Stimulated activated naive CD8-positive, alpha-beta T cell treated with anti-CD3 and anti-CD28 coated beads, Interleukin-15, amount 100 ng/mL, for 72 hours (primary cell): ENCODE measurements at regions not wholly inside any gene's neighbourhood (a gene's known extent, or its start where the extent isn't known, plus 50 kb on each side); places are given as distances from the start of the nearest gene placed in this dataset.

ENCODE experiments used
- ATAC-seq: fragments of 150-1000 bp; cut with Tn5 transposase; 2 replicates; pipeline ENCODE4 v1.10.0; 2021; ENCODE audit warnings: mild to moderate bottlenecking, moderate library complexity
- DNase-seq, 2 donors: peaks; one replicate each; pipeline ENCODE4 v3.0.0; 2021 to 2022
- H3K27ac Mint-ChIP-seq, 2 donors: one replicate each; pipeline ENCODE4 v1.8.0; 2022; ENCODE audit warnings: mild to moderate bottlenecking in 2 of 2, mixed read lengths in 2 of 2, moderate library complexity in 2 of 2
- H3K27me3 Mint-ChIP-seq: one replicate; pipeline ENCODE4 v1.8.0; 2022; ENCODE audit warnings: mixed read lengths
- H3K4me1 Mint-ChIP-seq: one replicate; pipeline ENCODE4 v1.8.0; 2022; ENCODE audit warnings: mild to moderate bottlenecking, mixed read lengths
- H3K4me3 Mint-ChIP-seq, 2 donors: one replicate each; pipeline ENCODE4 v1.8.0; 2022; ENCODE audit warnings: mild to moderate bottlenecking in 2 of 2, mixed read lengths in 2 of 2, moderate library complexity in 1 of 2
- H3K9me3 Mint-ChIP-seq, 2 donors: one replicate each; pipeline ENCODE4 v1.8.0; 2022; ENCODE audit warnings: mixed read lengths in 2 of 2

DNA sequence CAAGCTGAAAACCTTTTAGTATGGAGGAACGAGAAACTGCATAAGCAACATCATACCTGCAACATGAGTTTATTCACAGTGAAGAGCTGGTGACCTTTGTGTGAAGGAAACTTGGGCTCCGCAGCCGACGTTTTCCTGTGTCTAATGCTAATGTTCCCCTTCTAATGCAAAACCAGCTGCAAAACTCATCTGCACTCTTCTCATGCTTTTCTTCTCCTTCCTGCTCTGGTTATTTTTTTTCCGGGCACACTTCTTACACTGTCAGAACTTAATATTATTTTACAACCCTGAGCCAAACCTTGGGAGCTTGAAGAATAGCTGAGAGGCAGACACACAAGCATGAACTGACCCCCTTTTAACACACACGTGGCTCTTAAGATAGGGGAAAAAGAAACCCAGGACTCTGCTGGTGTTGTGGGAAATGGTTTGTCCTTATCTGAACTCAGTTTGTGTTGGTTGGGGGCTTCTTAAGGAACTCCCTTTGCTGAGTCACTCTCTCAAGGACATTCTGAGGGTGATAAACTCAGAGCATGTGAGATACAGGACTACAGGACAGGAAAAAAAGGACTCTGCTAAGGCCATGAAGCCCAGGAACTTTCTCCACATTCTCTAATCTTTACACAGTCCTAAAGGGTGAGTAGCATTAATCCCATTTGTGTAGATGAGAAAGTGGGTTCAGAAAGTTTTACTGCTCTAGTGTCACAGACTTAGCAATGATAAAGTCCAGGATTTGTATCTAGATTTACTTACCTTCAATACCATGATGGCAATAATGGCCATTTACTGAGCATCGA lies 439.3 kb upstream of the TRIB2 start:
- Mint-ChIP-seq H3K27me3 (peaks cover 18% of the 10 kb centered on the region), H3K4me1 (peaks cover 15% of the 10 kb centered on the region), H3K9me3 (peaks cover 0 to 4% of the 10 kb centered on the region in 2 donors), H3K4me3 (no peak overlapping the region), H3K27ac (peak overlapping the region in 1 of 2 donors; percentile 9)
- no peak for DNase-seq
- no peak for ATAC-seq

DNA sequence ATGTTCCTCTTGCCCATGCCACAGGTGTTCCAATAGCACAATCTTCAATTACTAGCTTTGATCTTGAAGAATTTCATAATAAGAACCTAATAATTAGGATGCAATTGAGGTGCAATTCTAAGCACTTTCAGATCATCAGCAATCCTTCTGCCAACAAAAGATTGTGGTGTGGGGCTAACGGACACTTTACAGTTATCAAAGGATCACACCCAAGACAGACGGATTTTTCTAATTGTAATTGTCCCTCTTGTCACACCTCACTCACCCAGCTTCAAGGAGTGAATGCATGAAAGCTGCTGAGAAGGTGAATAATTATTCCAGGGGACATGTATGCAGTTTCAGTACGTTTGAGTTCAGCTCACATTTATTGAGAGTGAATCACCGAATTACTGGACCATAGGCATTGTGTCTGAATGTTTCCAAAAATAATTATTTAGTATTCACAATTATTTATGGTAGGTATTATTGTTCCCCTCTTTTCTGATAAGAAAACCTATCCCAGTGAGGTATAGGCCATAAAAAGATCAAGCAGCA lies 438.5 kb upstream of the TRIB2 start:
- ATAC-seq = no peak
- Mint-ChIP-seq H3K4me3 (no peak overlapping the region), H3K27ac (no peak overlapping the region), H3K27me3 (peaks cover 18% of the 10 kb centered on the region), H3K4me1 (peaks cover 15% of the 10 kb centered on the region), H3K9me3 (peaks cover 0 to 4% of the 10 kb centered on the region in 2 donors)
- no peak for DNase-seq

DNA sequence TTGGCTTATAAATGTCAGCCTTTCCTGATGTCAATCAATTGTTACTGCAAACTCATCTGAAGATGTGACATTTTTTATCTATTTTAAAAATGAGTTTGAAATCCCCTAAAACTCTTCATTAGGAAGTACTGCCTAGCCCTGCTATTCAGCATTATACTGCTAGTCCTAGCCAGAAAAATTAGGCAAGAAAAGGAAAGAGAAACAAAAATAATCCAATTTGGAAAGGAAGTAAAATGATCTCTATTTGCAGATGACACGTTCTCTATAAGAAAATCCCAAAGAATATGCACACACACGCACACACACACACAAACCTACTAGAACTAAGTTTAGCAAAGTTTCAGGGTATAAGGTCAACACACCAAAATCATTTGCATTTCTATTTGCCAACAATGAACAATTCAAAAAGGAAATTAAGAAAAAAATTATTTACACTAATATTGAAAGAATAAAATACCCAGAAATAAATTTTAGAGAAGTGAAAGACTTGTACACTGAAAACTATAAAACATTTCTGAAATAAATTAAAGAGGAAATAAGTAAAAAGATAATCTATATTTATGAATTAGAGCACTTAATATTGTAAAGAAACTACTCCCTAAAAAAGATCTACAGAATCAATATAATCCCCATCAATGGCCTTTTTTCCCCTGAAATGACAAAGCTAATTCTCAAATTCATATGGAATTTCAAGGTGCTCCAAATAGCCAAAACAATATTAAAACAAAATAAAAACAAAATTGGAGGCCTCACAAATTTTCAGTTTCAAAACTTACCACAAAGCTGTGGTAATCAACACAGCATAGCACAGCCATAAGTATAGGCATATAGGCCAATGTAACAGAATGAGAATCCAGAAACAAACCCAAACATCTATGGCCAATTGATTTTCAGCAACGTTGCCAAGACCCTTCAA lies 433.7 kb upstream of the TRIB2 start:
- no peak overlapping the region for H3K27ac Mint-ChIP-seq
- no peak for DNase-seq
- no peak for ATAC-seq
- H3K4me3 Mint-ChIP-seq = no peak overlapping the region
- peaks cover 0 to 4% of the 10 kb centered on the region in 2 donors for H3K9me3 Mint-ChIP-seq
- H3K4me1 Mint-ChIP-seq = peaks cover 20% of the 10 kb centered on the region
- peaks cover 8% of the 10 kb centered on the region for H3K27me3 Mint-ChIP-seq

DNA sequence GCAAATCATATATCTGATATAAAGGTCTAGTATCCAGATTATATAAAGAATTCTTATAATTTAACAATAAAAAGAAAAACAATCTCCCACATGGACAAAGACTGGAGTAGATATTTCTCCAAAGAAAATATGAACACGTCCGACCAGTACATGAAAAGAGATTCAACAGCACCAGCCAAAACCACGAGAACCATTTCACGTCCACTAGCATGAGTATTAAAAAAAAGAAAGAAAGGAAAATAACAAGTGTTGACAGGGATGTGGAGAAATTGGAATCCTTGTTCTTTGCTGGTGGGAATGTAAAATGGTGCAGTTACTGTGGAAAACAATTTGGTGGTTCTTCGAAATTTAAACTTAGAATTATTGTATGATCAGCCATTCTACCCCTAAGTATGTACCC lies 432.7 kb upstream of the TRIB2 start:
- DNase-seq (no peak), ATAC-seq (no peak)
- Mint-ChIP-seq H3K27ac (no peak overlapping the region), H3K27me3 (peaks cover 8% of the 10 kb centered on the region), H3K4me1 (peaks cover 24% of the 10 kb centered on the region), H3K4me3 (no peak overlapping the region), H3K9me3 (peaks cover 0 to 4% of the 10 kb centered on the region in 2 donors)

DNA sequence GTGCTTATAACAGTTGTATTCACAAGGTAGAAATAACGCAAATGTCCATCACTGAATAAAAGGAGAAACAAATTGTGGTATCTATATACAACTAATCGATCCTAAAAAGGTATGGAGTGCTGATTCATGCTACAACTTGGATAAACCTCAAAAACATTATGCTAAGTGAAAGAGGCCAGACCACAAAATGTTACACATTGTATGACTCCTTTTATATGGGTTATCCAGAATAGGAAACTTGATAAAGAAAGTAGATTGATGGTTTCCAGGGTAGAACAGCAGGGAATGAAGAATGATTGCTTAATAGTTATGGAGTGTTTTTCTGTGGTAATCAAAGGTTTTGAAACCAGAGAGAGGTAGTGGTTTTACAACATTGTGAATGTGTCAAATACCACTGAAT lies 432.2 kb upstream of the TRIB2 start:
- H3K4me1 Mint-ChIP-seq = peaks cover 24% of the 10 kb centered on the region
- peaks cover 8% of the 10 kb centered on the region for H3K27me3 Mint-ChIP-seq
- H3K9me3 Mint-ChIP-seq = peaks cover 0 to 4% of the 10 kb centered on the region in 2 donors
- DNase-seq = no peak
- no peak overlapping the region for H3K4me3 Mint-ChIP-seq
- ATAC-seq = peak; percentile 87
- peak overlapping the region in 1 of 2 donors; percentile 24 for H3K27ac Mint-ChIP-seq

DNA sequence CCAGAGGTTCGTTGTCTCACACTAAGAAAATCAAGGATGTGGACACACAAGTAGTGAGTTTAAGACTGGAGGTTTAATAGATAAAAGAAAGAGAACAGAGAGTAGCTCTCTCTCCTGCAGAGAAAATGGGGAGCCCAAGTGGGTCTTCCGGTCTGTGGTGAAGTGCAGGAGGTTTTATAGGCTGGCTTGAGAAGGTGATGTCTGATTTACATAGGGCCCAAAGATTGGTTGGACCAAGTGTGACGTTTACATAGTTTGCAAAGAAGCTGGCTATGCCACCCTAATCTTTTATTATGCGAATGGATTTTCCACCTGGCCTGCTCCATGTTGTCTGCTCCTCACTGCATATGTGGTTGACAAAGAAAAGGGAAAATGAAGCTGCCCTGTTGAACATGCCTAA lies 430.4 kb upstream of the TRIB2 start:
- Mint-ChIP-seq H3K4me1 (peaks cover 24% of the 10 kb centered on the region), H3K27me3 (no peaks in the 10 kb centered on the region), H3K9me3 (peaks cover 0 to 5% of the 10 kb centered on the region in 2 donors), H3K27ac (no peak overlapping the region), H3K4me3 (no peak overlapping the region)
- DNase-seq (no peak), ATAC-seq (no peak)

DNA sequence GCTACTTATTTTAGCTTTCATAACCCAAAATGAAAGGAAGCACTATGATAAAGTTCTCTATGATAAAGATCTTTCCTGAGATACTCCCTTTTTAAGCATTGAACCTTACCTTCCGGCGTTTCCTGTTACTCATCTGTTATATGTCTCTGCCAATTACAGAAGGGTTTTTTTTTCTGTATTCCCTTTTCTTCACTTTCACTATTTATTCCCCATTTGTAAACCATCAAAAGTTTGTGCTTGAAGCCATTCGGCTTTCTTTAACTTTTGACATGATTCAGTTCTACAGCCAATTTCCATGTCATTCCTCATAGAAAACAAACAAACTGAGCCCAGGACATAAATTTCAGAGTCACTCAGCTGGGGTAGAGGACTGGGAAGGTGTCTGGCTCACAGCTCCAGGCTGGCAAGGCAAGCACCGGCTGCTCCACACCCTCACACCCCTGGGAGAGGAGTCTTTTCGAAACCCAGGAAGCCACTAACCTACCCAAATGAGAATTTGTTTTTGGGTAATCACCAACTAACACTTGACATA lies 429.4 kb upstream of the TRIB2 start:
- DNase-seq (no peak), ATAC-seq (no peak)
- peaks cover 0 to 7% of the 10 kb centered on the region in 2 donors for H3K9me3 Mint-ChIP-seq
- peaks cover 29% of the 10 kb centered on the region for H3K4me1 Mint-ChIP-seq
- no peaks in the 10 kb centered on the region for H3K27me3 Mint-ChIP-seq
- no peak overlapping the region for H3K27ac Mint-ChIP-seq
- no peak overlapping the region for H3K4me3 Mint-ChIP-seq

DNA sequence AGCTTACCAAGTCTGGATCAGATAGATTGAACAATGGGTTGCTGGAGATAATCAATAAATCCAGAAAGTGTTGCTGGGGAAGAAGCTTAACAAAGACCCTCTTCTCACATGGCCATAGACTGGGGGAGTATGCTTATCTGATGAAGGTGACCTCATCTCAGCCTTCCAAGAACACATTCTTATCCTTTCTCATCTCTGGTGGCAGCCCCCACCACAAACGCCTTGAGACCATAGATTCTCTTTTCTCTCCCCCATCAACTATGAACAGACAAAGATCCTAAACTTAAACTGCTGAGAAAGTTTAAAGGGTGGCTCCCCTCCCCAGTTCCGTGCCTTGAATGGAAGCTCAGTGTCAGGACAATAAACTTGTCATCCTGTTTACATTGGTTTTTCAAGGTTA lies 428.7 kb upstream of the TRIB2 start:
- ATAC-seq (no peak), DNase-seq (no peak)
- Mint-ChIP-seq H3K9me3 (peaks cover 0 to 7% of the 10 kb centered on the region in 2 donors), H3K4me3 (no peak overlapping the region), H3K27ac (no peak overlapping the region), H3K27me3 (no peaks in the 10 kb centered on the region), H3K4me1 (peaks cover 29% of the 10 kb centered on the region)

DNA sequence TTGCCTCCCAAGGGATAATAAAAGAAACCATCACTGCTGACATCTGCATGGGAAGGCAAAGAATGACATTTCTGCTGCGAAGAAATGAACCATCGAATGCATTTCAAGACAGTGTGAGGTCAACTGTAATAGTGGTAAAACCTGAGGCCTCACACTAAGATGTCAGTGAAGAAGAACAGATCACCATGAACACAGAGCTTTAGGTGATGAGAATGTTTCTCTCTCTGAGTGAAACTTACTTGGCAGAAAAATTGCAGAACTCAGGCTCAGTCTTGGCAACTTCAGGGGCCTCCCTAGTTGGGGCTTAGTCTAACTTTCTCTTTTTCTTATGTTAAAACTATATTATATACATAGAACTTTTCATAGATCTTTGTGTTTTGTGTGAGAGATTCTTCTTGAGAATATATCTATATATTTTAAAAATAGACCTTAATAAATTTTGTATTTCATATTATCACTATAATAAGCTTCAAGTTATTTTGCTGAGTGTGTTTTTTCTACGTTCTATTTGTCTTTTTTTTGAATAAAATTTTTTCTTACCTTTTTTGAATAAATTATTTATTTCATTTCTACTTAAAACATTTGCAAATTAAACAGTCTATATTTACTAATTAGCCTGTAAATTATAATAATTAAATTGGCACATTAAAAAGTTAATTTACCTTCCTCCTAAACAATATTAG lies 427.5 kb upstream of the TRIB2 start:
- Mint-ChIP-seq H3K9me3 (peaks cover 0 to 7% of the 10 kb centered on the region in 2 donors), H3K4me3 (no peak overlapping the region), H3K27ac (no peak overlapping the region), H3K4me1 (peaks cover 34% of the 10 kb centered on the region), H3K27me3 (no peaks in the 10 kb centered on the region)
- DNase-seq (no peak), ATAC-seq (no peak)

DNA sequence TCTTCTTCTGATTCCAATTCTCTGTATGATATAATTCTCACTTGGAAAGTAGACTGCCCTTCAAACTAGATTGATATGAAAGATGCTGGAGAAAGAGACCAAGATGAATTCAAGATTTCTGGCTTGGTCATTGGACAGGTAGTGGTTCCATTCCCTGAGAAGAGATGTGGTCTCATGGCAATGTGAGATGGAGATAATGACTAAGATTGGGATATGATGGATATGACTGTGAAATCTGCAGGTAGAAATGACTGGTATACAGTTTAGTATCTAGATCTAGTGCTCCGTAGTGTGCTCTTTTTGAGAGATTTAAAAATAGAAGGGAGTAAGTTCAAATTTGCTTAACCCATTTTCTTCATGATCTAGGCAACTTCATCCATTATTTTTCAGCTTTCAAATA lies 425.4 kb upstream of the TRIB2 start:
- ATAC-seq (peak; percentile 43), DNase-seq (no peak)
- H3K4me3 Mint-ChIP-seq = no peak overlapping the region
- H3K9me3 Mint-ChIP-seq = peaks cover 0 to 7% of the 10 kb centered on the region in 2 donors
- H3K27ac Mint-ChIP-seq = no peak overlapping the region
- peaks cover 6% of the 10 kb centered on the region for H3K27me3 Mint-ChIP-seq
- H3K4me1 Mint-ChIP-seq = peaks cover 46% of the 10 kb centered on the region

DNA sequence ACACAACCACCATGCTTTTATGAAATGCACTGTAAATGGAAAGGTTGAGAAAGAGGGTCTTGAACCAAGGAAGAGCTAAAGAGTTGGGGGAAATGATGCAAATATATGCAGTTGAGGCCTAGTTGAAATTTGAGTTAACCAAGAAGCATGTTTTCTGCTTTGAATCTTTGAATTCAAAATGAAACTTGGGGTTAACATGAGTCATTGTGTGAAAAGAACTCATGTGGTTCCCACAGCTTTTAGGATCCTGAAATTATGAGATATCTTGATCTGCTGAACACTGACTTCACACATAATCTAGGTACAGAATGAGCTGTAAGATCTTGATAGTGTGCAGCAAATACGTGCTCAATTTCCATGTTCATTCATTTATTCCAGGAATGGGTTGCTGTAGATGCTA lies 422.9 kb upstream of the TRIB2 start:
- DNase-seq (peak in 1 of 2 donors; percentile 16), ATAC-seq (peak; percentile 99)
- peak overlapping the region; percentile 53 to 82 for H3K27ac Mint-ChIP-seq
- H3K9me3 Mint-ChIP-seq = peaks cover 5 to 14% of the 10 kb centered on the region in 2 donors
- H3K4me1 Mint-ChIP-seq = peaks cover 47% of the 10 kb centered on the region
- H3K4me3 Mint-ChIP-seq = peak overlapping the region in 1 of 2 donors; percentile 27
- peaks cover 15% of the 10 kb centered on the region for H3K27me3 Mint-ChIP-seq

DNA sequence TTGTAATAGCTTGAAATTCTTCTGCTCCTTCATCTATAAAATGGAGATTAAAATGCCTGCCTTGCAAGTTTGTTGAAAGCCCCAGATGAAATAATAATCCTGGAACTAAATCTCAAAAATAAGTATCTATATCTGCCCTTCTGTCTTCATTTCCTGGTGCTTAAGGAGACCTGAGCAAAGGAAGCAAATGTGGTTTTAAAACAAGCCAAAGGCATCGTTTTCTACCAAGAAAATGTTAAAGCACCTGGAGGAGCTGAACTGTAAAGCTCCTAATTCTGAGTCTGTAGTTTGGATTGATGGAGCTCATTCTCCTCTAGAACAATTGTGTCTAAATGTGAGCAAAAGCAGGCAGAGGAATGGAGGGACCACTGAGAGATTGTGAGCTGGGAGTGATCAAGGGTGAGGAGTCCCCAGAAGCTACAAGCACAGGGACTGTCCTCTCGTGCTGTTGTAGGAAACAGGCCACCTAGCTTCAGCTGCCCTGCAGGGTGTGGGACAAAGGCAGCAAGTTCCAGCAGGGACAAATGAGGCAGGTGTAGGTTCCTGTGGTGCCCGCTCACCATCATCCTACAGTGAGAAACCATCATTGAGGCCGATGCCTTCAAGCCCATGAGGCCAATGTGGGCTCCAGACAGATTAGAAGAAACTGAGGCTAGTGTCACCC lies 420.7 kb upstream of the TRIB2 start:
- H3K4me3 Mint-ChIP-seq = no peak overlapping the region
- H3K9me3 Mint-ChIP-seq = peaks cover 5 to 13% of the 10 kb centered on the region in 2 donors
- no peak for ATAC-seq

DNA sequence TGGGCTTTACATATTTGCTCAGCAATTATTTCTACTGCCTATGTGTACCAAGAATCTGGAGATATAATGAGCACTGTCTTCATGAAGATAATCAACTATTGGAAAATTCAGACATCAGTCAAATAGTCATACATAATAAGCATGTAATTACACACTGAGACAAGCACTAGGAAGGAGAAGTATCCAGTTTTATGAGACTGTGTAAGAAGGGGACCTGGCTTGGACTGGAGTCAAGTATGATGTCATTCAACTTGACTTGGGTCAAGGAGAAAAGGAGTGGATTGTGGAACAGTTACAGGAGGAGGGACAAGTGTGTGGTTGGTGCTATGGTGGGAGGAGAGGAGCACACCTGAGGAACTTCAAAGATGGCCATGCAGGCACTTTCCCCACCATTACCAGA lies 419.8 kb upstream of the TRIB2 start:
- peaks cover 15% of the 10 kb centered on the region for H3K27me3 Mint-ChIP-seq
- no peak for DNase-seq
- H3K4me3 Mint-ChIP-seq = no peak overlapping the region
- H3K4me1 Mint-ChIP-seq = peaks cover 48% of the 10 kb centered on the region
- no peak for ATAC-seq
- H3K27ac Mint-ChIP-seq = no peak overlapping the region
- peaks cover 5 to 7% of the 10 kb centered on the region in 2 donors for H3K9me3 Mint-ChIP-seq

More for the DNA sequence above, 420.7 kb upstream of the TRIB2 start:
- Mint-ChIP-seq H3K27me3 (peaks cover 15% of the 10 kb centered on the region), H3K27ac (peak overlapping the region in 1 of 2 donors; percentile 49), H3K4me1 (peaks cover 48% of the 10 kb centered on the region)
- DNase-seq = no peak

DNA sequence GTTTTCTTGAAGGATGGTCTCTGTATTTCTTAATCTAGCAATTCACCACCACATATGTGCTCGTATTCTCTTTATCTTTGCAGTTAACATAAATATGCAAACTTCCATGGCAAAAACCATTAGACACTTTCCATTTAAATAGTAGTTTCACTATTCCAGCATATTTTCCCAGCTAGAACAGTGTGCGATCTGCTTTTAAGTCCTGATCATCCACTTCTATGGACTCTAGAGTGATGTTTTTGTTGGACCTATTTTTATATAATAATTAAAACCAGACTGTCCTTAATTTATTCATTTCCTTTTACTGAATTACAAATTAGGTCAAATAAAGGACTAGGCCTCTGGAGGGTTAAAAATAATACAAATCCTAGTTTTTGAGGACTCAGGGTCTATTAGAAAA lies 418.4 kb upstream of the TRIB2 start:
- H3K4me3 Mint-ChIP-seq = no peak overlapping the region
- H3K27me3 Mint-ChIP-seq = peaks cover 15% of the 10 kb centered on the region
- DNase-seq = no peak
- H3K4me1 Mint-ChIP-seq = peaks cover 62% of the 10 kb centered on the region
- no peak overlapping the region for H3K27ac Mint-ChIP-seq
- no peak for ATAC-seq
- peaks cover 5 to 7% of the 10 kb centered on the region in 2 donors for H3K9me3 Mint-ChIP-seq
